ENCODE measurements at regions not wholly inside any gene's neighbourhood (a gene's known extent, or its start where the extent isn't known, plus 50 kb on each side); places are given as distances from the start of the nearest gene placed in this dataset.

DNA sequence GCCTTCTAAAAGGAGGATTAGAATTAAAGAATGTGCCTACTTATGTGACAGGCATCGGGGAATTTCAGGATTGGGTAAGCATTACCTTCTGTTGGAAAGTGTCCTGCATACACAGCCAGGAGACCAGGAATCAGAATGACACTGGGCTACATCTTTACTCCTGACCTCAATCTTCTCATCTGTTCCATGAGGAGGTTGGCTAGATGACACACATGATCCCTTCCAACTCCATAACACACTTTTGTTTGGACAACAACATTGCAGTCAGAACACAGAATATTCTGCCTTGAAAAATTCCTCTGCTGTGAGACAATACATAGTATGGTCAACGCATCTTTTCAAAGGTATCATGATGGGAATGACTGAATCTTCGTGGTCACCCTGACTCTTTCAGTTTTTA, 1281.2 kb upstream of the SORCS1 start (continued):
- no peak for TF ChIP-seq ZNF202 (tag by site-specific recombination; IDR thresholded peaks at IDR 0.05; ENCODE audit: borderline replicate concordance)
- no peak for TF ChIP-seq ZNF114 (tag by site-specific recombination; IDR thresholded peaks at IDR 0.05)
- TF ChIP-seq ZBTB10 (tag by site-specific recombination; IDR thresholded peaks at IDR 0.05): no peak
- no peak for TF ChIP-seq ZNF274 (IDR thresholded peaks at IDR 0.05; ENCODE audit: low read length)
- TF ChIP-seq ZNF274 (tag by site-specific recombination; IDR thresholded peaks at IDR 0.05; ENCODE audit: borderline replicate concordance): no peak

DNA sequence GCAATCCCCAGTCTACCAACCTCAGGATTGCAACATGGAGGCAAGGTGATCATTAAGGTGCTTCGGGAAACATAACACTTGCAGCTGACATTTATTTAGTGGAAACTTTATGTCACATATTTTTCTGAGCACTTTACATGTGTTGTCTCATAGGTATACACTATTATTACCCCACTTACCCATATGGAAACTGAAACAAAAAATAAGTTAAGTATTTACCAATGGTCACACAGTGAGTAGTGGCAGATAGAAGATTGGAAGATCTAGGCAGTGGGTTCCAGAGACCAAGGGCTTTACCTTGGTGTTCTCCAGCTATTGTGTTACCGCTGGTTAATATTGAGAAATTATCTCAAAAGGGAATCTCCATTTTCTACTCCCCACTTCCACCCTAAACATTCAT, 1279.1 kb upstream of the SORCS1 start:
- no peaks in the 10 kb centered on the region for H3K36me3 ChIP-seq (ENCODE audit: control insufficient read depth in 2 of 2, insufficient read depth in 1 of 2, low read length in 2 of 2)
- H3K4me3 ChIP-seq (ENCODE audit: low read depth, low read length): no peak overlapping the region
- ChIA-PET CTCF (interaction anchor here (0.6 kb wide), 1 partner anchor 22 kb away, joined by 3 read pairs; no protein-coding TSS in a partner anchor), POLR2A (no interaction called here)
- no peak overlapping the region for H3K27ac ChIP-seq (ENCODE audit: extremely low read depth, low read depth, low read length)
- no peak for TF ChIP-seq ZFP37 (tag by site-specific recombination; IDR thresholded peaks at IDR 0.05)
- no peak for TF ChIP-seq SCRT1 (tag by site-specific recombination; IDR thresholded peaks at IDR 0.05; ENCODE audit: borderline replicate concordance)
- TF ChIP-seq ZNF449 (tag by site-specific recombination; IDR thresholded peaks at IDR 0.05): no peak
- no peak for TF ChIP-seq ZNF341 (tag by site-specific recombination; IDR thresholded peaks at IDR 0.05; ENCODE audit: low read depth)
- TF ChIP-seq ZNF335 (tag by site-specific recombination; conservative IDR thresholded peaks at IDR 0.05): no peak
- TF ChIP-seq ZNF202 (tag by site-specific recombination; IDR thresholded peaks at IDR 0.05; ENCODE audit: borderline replicate concordance): no peak
- TF ChIP-seq ZNF561 (tag by site-specific recombination; IDR thresholded peaks at IDR 0.05; ENCODE audit: borderline replicate concordance): no peak
- no peak for TF ChIP-seq ZSCAN30 (tag by site-specific recombination; IDR thresholded peaks at IDR 0.05)
- TF ChIP-seq ZNF292 (tag by site-specific recombination; IDR thresholded peaks at IDR 0.05; ENCODE audit: borderline replicate concordance, low read depth): no peak
- TF ChIP-seq FEZF1 (tag by site-specific recombination; IDR thresholded peaks at IDR 0.05): no peak
- no peaks in the 10 kb centered on the region for H3K4me1 ChIP-seq (ENCODE audit: control insufficient read depth, insufficient read depth, low read length)
- no peaks in the 10 kb centered on the region for H3K9me3 ChIP-seq (ENCODE audit: control insufficient read depth, insufficient read depth, low read depth, low read length)

DNA sequence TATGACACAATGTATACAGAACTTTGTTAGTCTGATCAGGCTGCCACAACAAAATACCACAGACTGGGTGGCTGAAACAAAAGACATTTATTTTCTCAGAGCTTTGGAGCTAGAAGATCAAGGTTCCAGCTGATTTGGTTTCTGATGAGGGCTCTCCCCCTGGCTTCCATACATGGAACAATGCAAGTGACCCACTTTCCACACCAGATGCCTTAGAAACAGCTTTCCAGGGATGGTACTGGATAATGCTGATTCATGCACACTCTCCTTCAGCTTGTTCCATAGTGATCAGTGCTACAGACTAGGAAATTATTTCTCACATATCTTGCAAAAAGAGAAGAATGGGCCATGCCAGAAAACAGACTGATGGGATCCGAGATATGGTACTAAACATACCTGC, 1274.9 kb upstream of the SORCS1 start:
- Histone ChIP-seq H3K4me1 (ENCODE audit: control insufficient read depth, insufficient read depth, low read length) (no peaks in the 10 kb centered on the region), H3K27ac (ENCODE audit: extremely low read depth, low read depth, low read length) (no peak overlapping the region), H3K36me3 (ENCODE audit: control insufficient read depth in 2 of 2, insufficient read depth in 1 of 2, low read length in 2 of 2) (no peaks in the 10 kb centered on the region), H3K4me3 (ENCODE audit: low read depth, low read length) (no peak overlapping the region), H3K9me3 (ENCODE audit: control insufficient read depth, insufficient read depth, low read depth, low read length) (no peaks in the 10 kb centered on the region)
- ChIA-PET POLR2A (no interaction called here), CTCF (interaction anchor here (0.5 kb wide), 1 partner anchor 134 kb away, joined by 3 read pairs; no protein-coding TSS in a partner anchor)
- TF ChIP-seq ZBTB21 (tag by site-specific recombination; IDR thresholded peaks at IDR 0.05) (no peak), ZNF670 (tag by site-specific recombination; IDR thresholded peaks at IDR 0.05; ENCODE audit: low read depth) (no peak), ZFP69B (tag by site-specific recombination; IDR thresholded peaks at IDR 0.05) (no peak), ZNF48 (tag by site-specific recombination; IDR thresholded peaks at IDR 0.05) (no peak), ZNF837 (tag by site-specific recombination; IDR thresholded peaks at IDR 0.05) (no peak), ZNF843 (tag by site-specific recombination; IDR thresholded peaks at IDR 0.05) (no peak), ZNF19 (tag by site-specific recombination; IDR thresholded peaks at IDR 0.05; ENCODE audit: low read depth) (no peak), PRDM2 (tag by site-specific recombination; IDR thresholded peaks at IDR 0.05; ENCODE audit: borderline replicate concordance) (no peak), ZNF701 (tag by site-specific recombination; IDR thresholded peaks at IDR 0.05) (no peak)
- TF ChIP-seq, protein P1, sequence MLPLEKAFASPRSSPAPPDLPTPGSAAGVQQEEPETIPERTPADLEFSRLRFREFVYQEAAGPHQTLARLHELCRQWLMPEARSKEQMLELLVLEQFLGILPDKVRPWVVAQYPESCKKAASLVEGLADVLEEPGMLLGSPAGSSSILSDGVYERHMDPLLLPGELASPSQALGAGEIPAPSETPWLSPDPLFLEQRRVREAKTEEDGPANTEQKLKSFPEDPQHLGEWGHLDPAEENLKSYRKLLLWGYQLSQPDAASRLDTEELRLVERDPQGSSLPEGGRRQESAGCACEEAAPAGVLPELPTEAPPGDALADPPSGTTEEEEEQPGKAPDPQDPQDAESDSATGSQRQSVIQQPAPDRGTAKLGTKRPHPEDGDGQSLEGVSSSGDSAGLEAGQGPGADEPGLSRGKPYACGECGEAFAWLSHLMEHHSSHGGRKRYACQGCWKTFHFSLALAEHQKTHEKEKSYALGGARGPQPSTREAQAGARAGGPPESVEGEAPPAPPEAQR (tag by site-specific recombination; IDR thresholded peaks at IDR 0.05): no peak
